Neural progenitor cell (in vitro differentiated cells): ENCODE measurements at regions not wholly inside any gene's neighbourhood (a gene's known extent, or its start where the extent isn't known, plus 50 kb on each side); places are given as distances from the start of the nearest gene placed in this dataset.

Source experiments
- CTCF ChIP-seq: fragments of 200-600 bp; sonication (generic); IDR thresholded peaks from 2 replicates; pipeline ENCODE4 v1.5.1; 2017; ENCODE audit warnings: antibody characterized with exemption, mild to moderate bottlenecking
- EZH2 ChIP-seq: fragments of 200-600 bp; sonication (generic); IDR thresholded peaks from 2 replicates; pipeline ENCODE4 v1.6.1; 2017; ENCODE audit warnings: antibody characterized with exemption, mild to moderate bottlenecking, moderate library complexity
- EZH2phosphoT487 ChIP-seq: fragments of 200-600 bp; sonication (generic); IDR thresholded peaks from 2 replicates; pipeline ENCODE4 v1.6.1; 2017; ENCODE audit warnings: antibody characterized with exemption

- TF ChIP-seq CTCF: no peak
- no peak for TF ChIP-seq EZH2phosphoT487
- TF ChIP-seq EZH2: no peak
Observed at GRCh38 chr2:198950803-198951202, 506.9 kb downstream of the SATB2 start.
